HG03064 (cell line): ENCODE measurements at regions not wholly inside any gene's neighbourhood (a gene's known extent, or its start where the extent isn't known, plus 50 kb on each side); places are given as distances from the start of the nearest gene placed in this dataset.

Experiments
- ATAC-seq: cut with Tn5 transposase; IDR thresholded peaks from one replicate; pipeline ENCODE4 v1.9.1; 2021; ENCODE audit warnings: low read depth; ENCODE audit not compliant: unreplicated experiment

DNA sequence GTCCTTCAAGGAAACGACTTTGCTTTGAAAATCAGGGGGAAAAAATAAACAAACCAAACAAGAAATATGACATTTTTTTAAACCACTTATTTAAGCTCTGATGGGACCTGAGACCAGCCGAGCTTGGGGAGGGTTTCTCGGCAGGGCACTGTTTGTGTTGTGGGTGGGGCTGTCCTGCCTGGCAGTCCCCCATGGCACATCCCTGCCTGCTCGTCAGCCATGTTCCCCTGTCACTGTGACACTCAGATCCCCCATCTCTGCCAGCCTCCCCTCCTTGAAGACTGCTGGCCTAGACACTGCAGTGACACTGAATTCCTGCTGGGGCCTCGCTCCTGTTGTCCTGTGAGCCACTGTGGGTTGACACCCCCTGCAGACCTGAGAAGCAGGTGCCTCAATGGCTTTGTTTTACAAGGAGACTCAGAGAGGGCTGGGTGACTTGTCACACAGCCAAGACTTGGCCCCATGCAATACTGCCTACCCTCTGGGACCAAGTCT lies 95.1 kb upstream of the PTPN1 start:
- ATAC-seq, result no peak

DNA sequence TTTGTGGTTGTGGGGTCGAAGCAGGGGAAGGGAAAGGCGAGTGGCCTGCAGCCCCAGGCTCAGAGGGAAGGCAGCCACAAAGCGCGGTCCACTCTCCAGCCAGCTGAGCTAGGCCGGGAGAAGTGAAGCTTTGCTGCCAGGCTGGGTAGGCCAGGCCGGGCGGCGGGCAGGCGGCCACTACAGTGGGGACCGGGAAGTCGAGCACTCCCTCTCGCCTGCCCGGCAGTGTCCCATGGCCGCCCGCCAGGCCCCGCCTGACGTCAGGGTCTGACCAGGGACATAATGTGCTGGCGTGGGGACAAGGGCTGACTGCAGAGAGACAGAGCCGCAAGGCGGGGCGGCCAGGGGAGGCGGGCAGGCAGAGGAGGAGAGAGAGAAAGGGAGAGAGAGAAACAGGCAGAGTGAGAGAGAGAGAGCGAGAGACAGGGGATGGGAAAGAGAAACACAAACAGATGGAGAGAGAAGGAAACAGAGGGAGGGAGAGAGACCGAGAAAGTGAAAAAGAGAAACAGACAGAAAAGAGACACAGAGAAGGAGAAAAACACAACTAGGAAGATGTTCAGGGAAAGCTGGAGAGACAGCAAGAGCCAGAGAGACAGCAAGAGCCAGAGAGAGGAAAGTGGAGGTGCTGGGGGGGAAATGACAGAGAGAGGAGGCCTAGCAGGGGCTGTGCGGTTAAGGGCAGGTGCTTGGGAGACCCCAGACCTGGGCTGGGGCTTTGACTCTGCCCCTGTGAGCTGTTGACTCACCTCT lies 94.5 kb upstream of the PTPN1 start:
- no peak for ATAC-seq

DNA sequence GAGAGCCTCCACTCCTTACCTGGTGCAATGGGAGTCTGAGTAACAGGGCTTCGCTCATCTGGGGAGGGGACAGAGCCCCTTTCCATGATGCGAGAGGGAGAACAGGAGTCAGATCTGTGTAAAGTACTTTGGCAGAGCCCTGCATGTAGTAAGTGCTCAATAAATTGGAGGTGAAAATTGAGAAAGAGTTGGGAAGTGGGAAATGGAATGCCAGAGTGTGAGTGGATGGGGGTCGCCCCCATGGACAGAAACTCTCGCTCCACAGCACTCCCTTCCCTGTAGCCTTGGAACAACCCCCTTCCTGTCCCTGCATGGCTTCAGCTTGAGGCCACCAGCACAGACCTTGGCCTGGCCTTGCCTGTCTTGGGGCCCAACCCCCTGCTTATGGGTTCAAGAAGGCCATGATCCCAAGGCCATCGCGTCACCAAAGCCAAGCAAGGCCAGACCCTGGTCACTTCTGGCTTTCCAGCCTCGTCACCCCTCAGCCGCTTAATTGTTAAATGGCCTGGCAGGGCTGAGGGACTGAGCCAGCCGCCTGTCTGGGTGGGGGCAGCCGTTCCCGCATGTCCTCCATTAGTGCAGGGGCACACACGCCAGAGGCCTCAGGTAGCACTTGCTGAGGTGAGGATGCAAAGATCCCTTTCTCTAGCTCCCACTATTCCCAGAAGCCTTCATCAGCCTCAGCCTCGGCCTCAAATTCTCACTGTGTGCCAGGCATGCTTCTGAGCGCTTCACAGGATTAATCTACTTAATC lies 93.7 kb upstream of the PTPN1 start:
- ATAC-seq, result no peak

DNA sequence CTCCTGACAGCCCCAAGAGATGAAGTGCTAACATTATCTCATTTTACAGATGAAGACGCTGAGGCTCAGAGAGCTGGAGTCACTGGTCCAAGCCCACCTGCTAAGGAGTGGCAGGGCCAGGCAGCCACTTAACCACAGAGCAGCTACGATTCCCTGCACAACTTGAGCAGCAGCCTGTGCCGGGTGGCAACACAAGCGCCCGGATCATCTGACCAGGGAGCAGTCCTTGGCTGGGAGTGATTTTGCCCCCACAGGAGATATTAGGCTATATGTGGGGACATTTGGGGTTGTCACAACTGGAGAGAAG lies 93.2 kb upstream of the PTPN1 start:
- no peak for ATAC-seq

GRCh38 chr20:50417484-50418235 lies 92.5 kb upstream of the PTPN1 start:
- ATAC-seq, result no peak

GRCh38 chr20:50418890-50419642 lies 91.1 kb upstream of the PTPN1 start:
- ATAC-seq, result no peak

GRCh38 chr20:50420380-50420779 lies 89.8 kb upstream of the PTPN1 start:
- ATAC-seq, result no peak

DNA sequence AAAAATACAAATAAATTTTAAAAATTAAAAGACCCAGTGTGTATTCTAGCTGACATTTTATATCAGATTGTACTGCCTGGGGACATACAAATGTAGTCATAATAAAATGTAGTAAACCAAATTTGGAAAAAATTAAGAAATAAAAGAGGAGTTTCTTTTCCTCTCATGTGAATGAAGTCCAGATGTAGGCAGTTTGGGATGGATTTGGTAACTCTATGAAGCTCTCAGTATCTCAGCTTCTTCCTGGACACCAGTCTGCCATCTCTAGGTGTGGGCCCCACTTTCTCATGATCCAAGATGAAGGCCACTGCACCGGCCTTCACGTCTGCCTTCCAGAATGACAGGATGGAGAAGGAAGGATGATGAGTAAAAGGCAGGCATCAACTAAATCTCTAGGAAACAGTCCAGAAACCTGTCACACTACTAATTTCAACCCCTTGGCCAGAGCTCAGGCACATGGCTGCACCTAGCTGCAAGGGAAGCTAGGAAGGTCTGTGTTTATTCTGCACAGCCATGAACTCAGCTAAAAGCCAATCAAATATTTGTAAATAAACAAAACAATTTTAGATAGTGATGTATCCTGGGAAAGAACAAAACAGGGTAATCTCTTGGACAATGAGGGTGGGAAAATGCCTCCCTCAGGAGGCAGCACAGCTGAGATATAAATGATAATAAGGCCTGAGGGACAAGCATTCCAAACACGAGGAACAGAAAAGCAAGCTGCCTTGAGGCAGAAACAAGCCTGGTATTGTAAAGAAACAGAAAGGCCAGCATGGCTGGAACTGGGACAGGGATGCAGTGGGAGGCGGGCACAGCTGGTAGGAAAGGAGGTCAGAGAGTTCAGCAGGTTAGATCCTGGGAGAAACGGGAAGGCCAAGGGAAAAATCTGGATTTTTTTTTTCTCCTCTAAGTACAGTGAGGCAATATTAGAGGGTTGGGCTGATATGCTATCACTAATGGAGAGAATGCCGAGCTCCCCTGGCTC lies 88.5 kb upstream of the PTPN1 start:
- no peak for ATAC-seq

- ATAC-seq, result no peak
Observed at GRCh38 chr20:50423758-50424157, 86.4 kb upstream of the PTPN1 start.

GRCh38 chr20:50425076-50425475 lies 85.1 kb upstream of the PTPN1 start:
- no peak for ATAC-seq

DNA sequence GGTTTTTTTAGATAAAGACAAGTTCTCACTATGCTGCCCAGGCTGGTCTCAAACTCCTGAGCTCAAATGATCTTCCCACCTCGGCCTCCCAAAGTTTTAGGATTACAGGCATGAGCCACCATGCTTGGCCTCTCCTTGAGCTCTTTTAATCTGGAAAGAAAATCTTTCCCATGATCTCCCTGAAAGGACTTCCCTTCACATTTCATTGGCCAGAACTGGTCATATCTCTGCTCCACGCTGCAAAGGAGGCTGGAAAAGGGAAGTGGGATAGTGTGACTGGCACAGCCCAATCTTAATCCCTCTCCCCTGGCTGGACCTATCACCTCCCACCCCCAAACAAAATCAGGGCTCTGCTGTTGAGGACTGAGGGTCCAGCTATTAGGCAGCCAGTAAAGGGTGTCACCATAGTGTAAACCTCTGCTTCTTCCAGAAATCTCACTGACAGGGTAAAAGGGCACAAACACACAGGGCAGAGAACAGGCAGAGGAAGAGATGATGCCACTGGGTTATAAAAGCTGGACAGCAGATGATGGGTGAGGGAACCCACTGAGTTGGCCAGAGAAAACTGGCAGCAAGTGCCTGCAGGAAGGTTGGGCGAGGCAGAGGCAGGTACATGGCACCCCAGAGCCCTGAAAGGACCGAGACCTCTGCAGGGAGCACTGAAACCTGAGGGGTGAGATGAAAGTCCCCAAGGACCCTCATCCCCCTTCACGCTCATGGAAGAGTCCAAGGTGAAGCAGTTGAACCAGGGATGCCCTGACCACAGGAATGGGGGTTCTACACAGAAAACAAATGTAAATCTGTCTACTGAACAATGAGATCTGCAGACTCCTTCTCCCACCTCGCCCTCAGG lies 83.1 kb upstream of the PTPN1 start:
- no peak for ATAC-seq

- ATAC-seq, result no peak
Observed at GRCh38 chr20:50427719-50428083, 82.5 kb upstream of the PTPN1 start.

- ATAC-seq, result no peak
Observed at GRCh38 chr20:50428097-50428828, 81.9 kb upstream of the PTPN1 start.

- ATAC-seq, result no peak
Observed at GRCh38 chr20:50429412-50429811, 80.8 kb upstream of the PTPN1 start.

DNA sequence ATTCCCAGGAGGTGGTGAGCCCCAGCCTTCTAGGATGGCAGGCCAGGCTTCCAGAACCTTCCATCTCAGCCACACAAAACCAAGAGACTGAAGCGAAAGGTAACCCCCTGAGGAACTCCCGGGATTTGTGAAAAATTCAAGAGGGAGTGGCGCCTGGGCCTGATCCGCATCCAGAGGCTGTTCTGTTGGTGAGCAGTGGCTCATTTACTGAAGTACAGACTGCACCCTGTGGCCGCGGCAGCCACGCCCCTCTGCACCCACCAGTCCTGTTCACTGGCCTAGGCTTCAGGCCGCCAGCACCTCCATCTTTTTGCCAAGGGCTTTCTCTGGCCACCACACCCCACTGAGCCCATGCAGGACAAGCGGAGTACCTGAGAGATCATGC lies 79.1 kb upstream of the PTPN1 start:
- ATAC-seq, result no peak

DNA sequence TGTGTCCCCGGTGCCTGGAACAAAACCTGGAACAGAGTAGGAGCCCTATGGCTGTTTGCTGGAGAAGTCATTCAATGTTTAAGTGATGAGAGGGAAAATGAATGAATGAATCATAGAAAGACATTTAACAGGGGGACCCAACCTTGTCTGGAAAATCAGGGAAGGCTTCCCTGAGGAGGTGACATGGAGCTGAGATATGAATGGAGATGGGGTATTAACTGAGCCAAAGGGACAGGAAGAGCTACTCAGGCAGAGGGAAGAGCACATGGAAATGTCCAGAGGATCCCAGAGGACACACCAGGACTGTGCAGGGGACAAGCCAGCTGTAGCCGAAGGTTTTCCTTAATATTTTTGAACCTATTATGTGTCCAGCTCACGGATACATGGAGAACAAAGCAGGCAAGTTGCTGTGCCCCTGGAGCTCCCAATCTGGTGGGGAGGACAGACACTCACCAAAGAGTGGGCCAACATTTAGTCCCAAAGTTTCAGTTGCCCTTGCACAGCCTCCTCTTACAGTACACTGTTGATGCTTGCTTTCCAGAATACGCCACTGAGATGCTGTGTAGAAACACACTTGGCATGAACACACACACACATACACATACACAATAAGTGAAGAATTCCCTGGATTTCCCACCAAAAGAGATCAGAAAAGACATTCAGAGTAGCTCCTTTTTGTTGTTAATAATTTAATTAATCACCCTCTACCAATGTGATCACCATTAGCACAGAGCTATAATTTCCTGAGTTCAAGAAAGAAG lies 77.0 kb upstream of the PTPN1 start:
- ATAC-seq, result no peak

DNA sequence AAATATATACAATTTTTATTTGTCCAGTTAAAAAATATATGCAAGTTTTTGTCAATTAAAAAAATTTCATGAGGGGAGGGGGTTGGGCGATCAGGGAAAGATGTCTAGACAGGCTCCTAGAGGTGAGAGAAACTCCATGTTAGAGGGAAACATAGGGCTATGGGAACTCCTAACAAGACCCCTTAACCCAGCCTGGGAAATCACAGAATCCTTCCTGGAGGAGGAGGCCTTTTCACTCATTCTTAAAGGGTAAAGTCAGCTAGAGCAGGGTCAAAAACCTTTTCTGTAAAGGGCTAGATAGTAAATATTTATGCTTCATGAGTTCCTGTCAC lies 75.9 kb upstream of the PTPN1 start:
- no peak for ATAC-seq
